A549 (cell line): ENCODE measurements at regions not wholly inside any gene's neighbourhood (a gene's known extent, or its start where the extent isn't known, plus 50 kb on each side); places are given as distances from the start of the nearest gene placed in this dataset.

ENCODE experiments used
- ATAC-seq, 2 experiments: fragments of 200-7000 bp in 1 of 2; fragments of >200 bp in 1 of 2; cut with Nextera tagmentation in 1 of 2; cut with Tn5 transposase in 1 of 2; 3 replicates each; pipeline versions ENCODE4 v1.8.0 to v1.9.1; 2018 to 2020; ENCODE audit warnings: mild to moderate bottlenecking in 1 of 2, moderate library complexity in 1 of 2
- CTCF ChIA-PET: fragments of 300-600 bp; sonication (Branson Sonifier 250); formaldehyde crosslinking; extraction: SDS; loops from one replicate; lab custom pipeline; 2021; ENCODE audit warnings: antibody characterized with exemption, inconsistent platforms; lab: Yijun Ruan, JAX
- POLR2A ChIA-PET: fragments of 350-600 bp; formaldehyde crosslinking; extraction: SDS; loops from one replicate; lab custom pipeline; 2021; ENCODE audit warnings: antibody characterized with exemption, inconsistent platforms; lab: Yijun Ruan, JAX
- DNase-seq, 2 experiments: peaks; one replicate each; pipeline versions ENCODE4 v3.0.0 to v3.0.0-alpha.2; 2011 to 2016; ENCODE audit warnings: low read depth in 1 of 2, low spot score in 1 of 2
- FAIRE-seq: peaks from 2 replicates; lab custom pipeline; 2011; peaks lifted over from hg19 to GRCh38; lab: Jason Lieb, UNC
- H3K27ac ChIP-seq, 2 experiments: fragments of >200 bp; sonication (Bioruptor Twin); formaldehyde crosslinking; 3 replicates each; pipeline ENCODE4 v1.5.1; 2016 to 2017
- H3K4me1 ChIP-seq: fragments of >200 bp; sonication (Bioruptor Twin); formaldehyde crosslinking; 3 replicates; pipeline ENCODE4 v1.6.1; 2016
- H3K4me2 ChIP-seq: fragments of >200 bp; sonication (Bioruptor Twin); formaldehyde crosslinking; 3 replicates; pipeline ENCODE4 v1.6.1; 2016
- H3K4me3 ChIP-seq: fragments of >200 bp; sonication (Bioruptor Twin); formaldehyde crosslinking; 3 replicates; pipeline ENCODE4 v1.5.1; 2016
- H3K9me3 ChIP-seq: fragments of >200 bp; sonication (Bioruptor Twin); formaldehyde crosslinking; 3 replicates; pipeline ENCODE4 v1.6.1; 2016
- ATOH8 ChIP-seq: fragments of 250-450 bp; sonication (Bioruptor Pico); IDR thresholded peaks from 2 replicates; pipeline ENCODE4 v1.5.0; 2020; ENCODE audit warnings: low read depth, mild to moderate bottlenecking, moderate library complexity
- BCL3 ChIP-seq: fragments of >200 bp; sonication (Bioruptor Twin); formaldehyde crosslinking; IDR thresholded peaks from 3 replicates; pipeline ENCODE4 v1.6.1; 2016
- CBX2 ChIP-seq: fragments of 200-600 bp; sonication (generic); IDR thresholded peaks from 2 replicates; pipeline ENCODE4 v1.6.1; 2016; ENCODE audit warnings: low read depth, mild to moderate bottlenecking, borderline replicate concordance
- CTCF ChIP-seq: fragments of >200 bp; sonication (Bioruptor Twin); formaldehyde crosslinking; IDR thresholded peaks from 3 replicates; pipeline ENCODE4 v1.5.1; 2016
- E2F6 ChIP-seq: IDR thresholded peaks from 2 replicates; pipeline ENCODE4 v1.6.1; 2012; ENCODE audit warnings: low read depth, borderline replicate concordance
- ELK1 ChIP-seq: fragments of 150-350 bp; IDR thresholded peaks from 2 replicates; pipeline ENCODE4 v1.6.1; 2014; ENCODE audit warnings: low read depth, mild to moderate bottlenecking, low read length
- EP300 ChIP-seq, 2 experiments: fragments of >200 bp; sonication (Bioruptor Twin); formaldehyde crosslinking; IDR thresholded peaks; 2 replicates in 1 of 2; 3 replicates in 1 of 2; pipeline ENCODE4 v1.6.1; 2016 to 2017
- ESRRA ChIP-seq: fragments of 150-350 bp; IDR thresholded peaks from 2 replicates; pipeline ENCODE4 v1.6.1; 2014; ENCODE audit warnings: mild to moderate bottlenecking, low read length, borderline replicate concordance
- HES2 ChIP-seq: fragments of >200 bp; sonication (Bioruptor Twin); formaldehyde crosslinking; IDR thresholded peaks from 2 replicates; pipeline ENCODE4 v1.6.1; 2016
- HMGXB4 ChIP-seq: fragments of 250-450 bp; sonication (Bioruptor Pico); IDR thresholded peaks from 2 replicates; pipeline ENCODE4 v1.5.0; 2021; ENCODE audit warnings: mild to moderate bottlenecking, moderate library complexity, borderline replicate concordance
- KDM1A ChIP-seq: fragments of 200-600 bp; sonication (generic); IDR thresholded peaks from 2 replicates; pipeline ENCODE4 v1.6.1; 2016; ENCODE audit warnings: low read depth, mild to moderate bottlenecking
- MAX ChIP-seq: IDR thresholded peaks from 2 replicates; pipeline ENCODE4 v1.6.1; 2012
- NFE2L2 ChIP-seq: fragments of 150-350 bp; conservative IDR thresholded peaks from 2 replicates; pipeline ENCODE4 v1.6.1; 2014; ENCODE audit warnings: low read length
- NR3C1 ChIP-seq: fragments of >200 bp; sonication (Bioruptor Twin); formaldehyde crosslinking; IDR thresholded peaks from 3 replicates; pipeline ENCODE4 v1.6.1; 2017
- PBX3 ChIP-seq: IDR thresholded peaks from 2 replicates; pipeline ENCODE4 v1.6.1; 2012
- PHF8 ChIP-seq: fragments of 200-600 bp; sonication (generic); IDR thresholded peaks from 2 replicates; pipeline ENCODE4 v1.6.1; 2016; ENCODE audit warnings: low read depth, mild to moderate bottlenecking, antibody characterized with exemption, moderate library complexity, borderline replicate concordance
- POLR2A ChIP-seq: IDR thresholded peaks from 2 replicates; pipeline ENCODE4 v1.6.1; 2012; ENCODE audit warnings: mild to moderate bottlenecking, low read length
- POLR2AphosphoS2 ChIP-seq: conservative IDR thresholded peaks from 2 replicates; pipeline ENCODE4 v1.6.1; 2012; ENCODE audit warnings: low read length, improper control_type of control experiment, inconsistent platforms
- RCOR1 ChIP-seq: fragments of 150-350 bp; IDR thresholded peaks from 2 replicates; pipeline ENCODE4 v1.6.1; 2014; ENCODE audit warnings: antibody characterized with exemption, low read length, low read depth
- RNF2 ChIP-seq: fragments of 200-600 bp; sonication (generic); IDR thresholded peaks from 2 replicates; pipeline ENCODE4 v1.6.1; 2016; ENCODE audit warnings: low read depth, mild to moderate bottlenecking, antibody characterized with exemption, moderate library complexity, borderline replicate concordance
- SMC3 ChIP-seq: fragments of >200 bp; sonication (Bioruptor Twin); formaldehyde crosslinking; IDR thresholded peaks from 3 replicates; pipeline ENCODE4 v1.6.1; 2018; ENCODE audit warnings: inconsistent platforms
- ZC3H11A ChIP-seq: fragments of 450-650 bp; IDR thresholded peaks from 2 replicates; pipeline ENCODE4 v1.6.1; 2014; ENCODE audit warnings: antibody characterized with exemption, mild to moderate bottlenecking
- ZNF302 ChIP-seq: fragments of 250-450 bp; sonication (Bioruptor Pico); IDR thresholded peaks from 2 replicates; pipeline ENCODE4 v1.9.0; 2021; ENCODE audit warnings: inconsistent platforms, mild to moderate bottlenecking, moderate library complexity
- WGBS: methylation state at CpG from one replicate; pipeline ENCODE4 v1.1.6; 2017; ENCODE audit errors: missing lambda C conversion rate; 5-methylcytosine and 5-hydroxymethylcytosine counted together

GRCh38 chr1:105686026-105686425 lies 1370.4 kb upstream of the PRMT6 start:
- no peak overlapping the region for H3K4me3 ChIP-seq
- TF ChIP-seq SMC3 (no peak), ATOH8 (no peak), NFE2L2 (no peak), CTCF (no peak), POLR2AphosphoS2 (no peak), POLR2A (no peak), NR3C1 (no peak), HMGXB4 (CRISPR knock-in tag) (no peak), KDM1A (no peak), CBX2 (no peak)
- TF ChIP-seq, all 56 proteins: peak for 0
- Histone ChIP-seq H3K27ac (no peak overlapping the region), H3K4me2 (no peak overlapping the region), H3K4me1 (no peaks in the 10 kb centered on the region), H3K9me3 (no peaks in the 10 kb centered on the region)
- DNase-seq (no peak), ATAC-seq (no peak), FAIRE-seq (no peak)
- 0% methylated on average over 2 of the region's 3 CpGs for WGBS
- ChIA-PET POLR2A (no interaction called here), CTCF (no interaction called here)

GRCh38 chr1:105686874-105687690 lies 1369.4 kb upstream of the PRMT6 start:
- H3K4me3 ChIP-seq, result no peak overlapping the region
- no peak for FAIRE-seq
- no peak for ATAC-seq

GRCh38 chr1:105700723-105701122 lies 1355.8 kb upstream of the PRMT6 start:
- Histone ChIP-seq H3K4me1 (no peaks in the 10 kb centered on the region), H3K27ac (no peak overlapping the region)
- FAIRE-seq, result no peak
- TF ChIP-seq PHF8 (no peak), MAX (no peak), ATOH8 (no peak), BCL3 (no peak), EP300 (IDR thresholded peaks at IDR 0.05) (no peak), ESRRA (no peak), HES2 (no peak), PBX3 (no peak), E2F6 (no peak), ZNF302 (CRISPR knock-in tag) (no peak), ELK1 (no peak), RNF2 (no peak)
- TF ChIP-seq, all 56 proteins: peak for 0
- ChIA-PET CTCF (no interaction called here), POLR2A (no interaction called here)
- Histone ChIP-seq H3K4me3 (no peak overlapping the region), H3K9me3 (no peaks in the 10 kb centered on the region), H3K4me2 (no peak overlapping the region)
- no peak for ATAC-seq
- WGBS, result 7% methylated on average over 2 of the region's 2 CpGs
- DNase-seq, result no peak

More at GRCh38 chr1:105686874-105687690, 1369.4 kb upstream of the PRMT6 start:
- POLR2A ChIA-PET, result no interaction called here
- Histone ChIP-seq H3K4me1 (no peaks in the 10 kb centered on the region), H3K9me3 (no peaks in the 10 kb centered on the region), H3K27ac (no peak overlapping the region), H3K4me2 (no peak overlapping the region)
- whole genome bisulfite sequencing, result 31% methylated on average over 2 of the region's 15 CpGs
- no peak for DNase-seq
- TF ChIP-seq NFE2L2, result no peak
- no peak for TF ChIP-seq PHF8
- no peak for TF ChIP-seq RCOR1
- no peak for TF ChIP-seq ZC3H11A
- TF ChIP-seq, all 56 proteins: peak for 0
- CTCF ChIA-PET, result no interaction called here
